ENCODE measurements at regions not wholly inside any gene's neighbourhood (a gene's known extent, or its start where the extent isn't known, plus 50 kb on each side); places are given as distances from the start of the nearest gene placed in this dataset.

DNA sequence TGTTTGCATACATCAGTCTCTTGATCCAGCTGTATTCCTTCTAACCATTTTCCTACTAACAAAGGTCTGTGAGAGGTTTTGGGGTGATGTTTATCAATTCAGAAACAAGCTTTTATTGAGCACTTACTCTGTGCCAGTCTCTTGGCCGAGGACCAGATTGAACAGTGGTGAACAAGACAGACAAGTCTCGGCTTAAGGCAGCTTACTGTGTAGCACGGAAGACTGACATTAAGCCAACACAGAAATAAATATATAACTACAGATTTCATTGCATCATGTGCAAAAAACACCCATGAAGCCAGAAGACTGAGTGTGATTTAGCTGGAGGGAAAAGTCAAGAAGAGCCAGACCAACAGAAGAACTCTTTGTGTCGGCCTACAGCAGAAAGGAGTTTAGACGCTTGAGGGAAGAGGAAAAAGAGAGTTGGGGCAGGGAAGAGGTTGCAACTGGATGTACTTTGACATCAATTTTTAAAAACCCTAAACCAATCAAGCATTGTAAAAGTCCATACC, 549.6 kb upstream of the CITED2 start:
- Histone ChIP-seq H3K4me1 (ENCODE audit: control insufficient read depth in 1 of 2, insufficient read depth in 2 of 2, low read length in 2 of 2) (no peaks in the 10 kb centered on the region), H3K27me3 (ENCODE audit: low read depth, low read length) (no peaks in the 10 kb centered on the region), H3K27ac (ENCODE audit: low read length) (no peak overlapping the region), H3K4me3 (ENCODE audit: low read depth in 1 of 2, low read length in 2 of 2) (no peak overlapping the region), H3K9me3 (ENCODE audit: control insufficient read depth in 1 of 2, low read length in 2 of 2) (no peaks in the 10 kb centered on the region), H3K36me3 (ENCODE audit: control insufficient read depth in 1 of 2, insufficient read depth in 2 of 2, low read length in 2 of 2) (no peaks in the 10 kb centered on the region)

DNA sequence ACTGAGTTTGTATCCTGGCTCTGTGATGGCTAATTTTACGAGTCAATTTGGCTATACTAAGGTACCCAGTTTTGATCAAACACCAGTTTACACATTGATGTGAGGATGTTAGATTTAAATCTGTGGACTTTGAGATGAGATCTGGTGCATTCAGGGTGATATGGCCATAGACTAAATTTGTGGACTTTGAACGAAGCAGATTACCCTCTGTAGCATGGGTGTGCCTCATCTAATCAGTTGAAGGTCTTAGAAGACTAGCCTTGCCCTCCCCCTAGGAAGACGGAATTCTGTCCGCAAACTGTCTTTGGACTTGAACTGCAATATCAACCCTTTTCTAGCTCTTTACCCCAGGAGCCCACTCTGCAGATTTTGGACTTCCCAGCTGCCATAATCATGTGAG, 547.8 kb upstream of the CITED2 start:
- Histone ChIP-seq H3K4me3 (ENCODE audit: low read depth in 1 of 2, low read length in 2 of 2) (no peak overlapping the region), H3K27me3 (ENCODE audit: low read depth, low read length) (no peaks in the 10 kb centered on the region), H3K4me1 (ENCODE audit: control insufficient read depth in 1 of 2, insufficient read depth in 2 of 2, low read length in 2 of 2) (no peaks in the 10 kb centered on the region), H3K36me3 (ENCODE audit: control insufficient read depth in 1 of 2, insufficient read depth in 2 of 2, low read length in 2 of 2) (no peaks in the 10 kb centered on the region), H3K27ac (ENCODE audit: low read length) (no peak overlapping the region), H3K9me3 (ENCODE audit: control insufficient read depth in 1 of 2, low read length in 2 of 2) (no peaks in the 10 kb centered on the region)

DNA sequence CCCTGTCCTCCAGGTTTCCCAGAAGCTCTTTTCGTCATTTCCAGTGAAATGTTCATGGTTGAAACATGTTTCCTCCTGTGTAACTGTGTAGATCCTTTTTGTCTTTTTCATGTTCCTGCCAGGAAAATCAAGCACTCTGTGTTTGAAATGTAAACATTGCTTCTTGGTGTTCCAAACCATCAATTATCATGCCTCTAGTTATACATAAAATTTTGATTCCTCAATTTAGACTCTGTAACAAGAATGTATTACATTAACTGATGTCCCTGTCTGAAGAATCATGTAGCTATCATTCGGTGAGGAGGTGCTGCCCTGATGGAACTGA, 546.3 kb upstream of the CITED2 start:
- Histone ChIP-seq H3K4me3 (ENCODE audit: low read depth in 1 of 2, low read length in 2 of 2) (no peak overlapping the region), H3K36me3 (ENCODE audit: control insufficient read depth in 1 of 2, insufficient read depth in 2 of 2, low read length in 2 of 2) (no peaks in the 10 kb centered on the region), H3K27me3 (ENCODE audit: low read depth, low read length) (no peaks in the 10 kb centered on the region), H3K27ac (ENCODE audit: low read length) (no peak overlapping the region), H3K9me3 (ENCODE audit: control insufficient read depth in 1 of 2, low read length in 2 of 2) (no peaks in the 10 kb centered on the region), H3K4me1 (ENCODE audit: control insufficient read depth in 1 of 2, insufficient read depth in 2 of 2, low read length in 2 of 2) (no peaks in the 10 kb centered on the region)

DNA sequence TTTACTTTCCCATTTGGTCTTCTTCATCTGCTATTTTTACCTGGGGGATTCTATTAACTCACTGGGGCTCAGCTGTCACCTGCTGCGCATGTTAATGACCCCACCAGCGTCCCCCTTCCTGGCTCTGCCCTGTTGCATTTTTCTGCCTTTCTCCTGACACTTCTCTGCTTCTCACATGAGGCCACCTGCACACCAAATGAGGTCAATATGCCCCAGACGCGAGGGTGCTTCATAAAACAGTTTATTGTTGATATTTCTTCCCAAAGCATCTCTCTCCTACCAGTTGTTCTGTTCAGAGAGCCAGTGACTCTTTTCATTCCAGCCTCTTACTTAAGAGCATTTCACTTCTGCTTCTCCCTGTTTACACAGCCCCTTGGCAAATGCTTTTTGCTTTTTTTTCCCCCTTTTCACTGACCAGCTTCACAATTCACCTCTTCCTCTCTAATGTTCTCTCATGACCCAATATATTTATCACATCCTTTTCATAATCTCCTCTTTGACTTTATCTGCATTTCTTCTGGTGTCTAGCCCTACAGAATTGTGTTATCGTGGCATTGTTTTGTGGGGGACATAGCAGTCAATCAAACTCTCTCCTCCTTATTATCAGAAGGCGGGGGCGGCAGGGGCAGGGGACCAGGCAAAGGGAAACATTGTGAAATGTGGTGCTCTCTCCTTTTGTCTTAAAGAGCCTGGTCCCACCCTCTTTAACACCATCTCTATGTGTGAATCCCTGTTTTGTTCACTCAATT, 545.8 kb upstream of the CITED2 start:
- Histone ChIP-seq H3K4me3 (ENCODE audit: low read depth in 1 of 2, low read length in 2 of 2) (no peak overlapping the region), H3K27ac (ENCODE audit: low read length) (no peak overlapping the region), H3K4me1 (ENCODE audit: control insufficient read depth in 1 of 2, insufficient read depth in 2 of 2, low read length in 2 of 2) (no peaks in the 10 kb centered on the region)

DNA sequence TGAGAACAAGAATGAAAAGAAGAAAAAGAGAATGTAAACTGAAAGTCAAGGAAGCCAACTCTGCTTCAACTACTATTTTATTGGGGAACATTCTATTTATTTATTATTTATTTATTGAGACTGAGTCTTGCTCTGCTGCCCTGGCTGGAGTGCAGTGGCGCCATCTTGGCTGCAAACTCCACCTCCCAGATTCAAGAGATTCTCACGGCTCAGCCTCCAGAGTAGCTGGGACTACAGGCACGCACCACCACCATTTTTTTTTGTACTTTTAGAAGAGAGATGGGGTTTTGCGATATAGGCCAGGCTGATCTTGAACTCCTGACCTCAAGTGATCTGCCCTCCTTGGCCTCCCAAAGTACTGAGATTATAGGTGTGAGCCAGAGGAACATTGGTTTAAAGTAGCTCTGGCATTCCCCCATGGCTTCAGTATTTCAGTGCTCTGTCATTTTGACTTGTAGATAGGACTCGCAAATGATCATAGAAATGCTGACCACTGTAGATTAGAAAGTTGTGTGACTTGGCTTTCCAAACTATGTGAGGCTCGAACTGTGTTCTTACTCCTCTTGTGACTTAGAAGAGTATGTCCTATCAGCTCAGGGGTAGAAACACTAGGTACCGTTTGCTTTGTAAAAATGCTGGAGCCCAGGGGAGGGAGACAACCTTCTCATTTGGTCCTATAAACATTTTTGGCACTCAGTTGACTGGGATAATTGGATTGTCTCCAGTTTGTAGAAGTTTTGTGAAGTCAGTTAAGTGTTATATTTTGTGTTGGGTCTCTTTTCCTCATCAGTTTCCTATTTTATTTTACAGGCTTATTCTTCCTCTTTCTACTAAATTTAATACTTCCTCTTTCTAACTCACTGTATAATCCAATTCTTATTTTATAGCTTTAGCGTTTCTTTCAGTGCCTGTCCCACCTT, 544.9 kb upstream of the CITED2 start:
- no peaks in the 10 kb centered on the region for H3K4me1 ChIP-seq (ENCODE audit: control insufficient read depth in 1 of 2, insufficient read depth in 2 of 2, low read length in 2 of 2)
- no peak overlapping the region for H3K27ac ChIP-seq (ENCODE audit: low read length)
- H3K9me3 ChIP-seq (ENCODE audit: control insufficient read depth in 1 of 2, low read length in 2 of 2), result no peaks in the 10 kb centered on the region
- H3K4me3 ChIP-seq (ENCODE audit: low read depth in 1 of 2, low read length in 2 of 2), result no peak overlapping the region
- no peaks in the 10 kb centered on the region for H3K27me3 ChIP-seq (ENCODE audit: low read depth, low read length)
- H3K36me3 ChIP-seq (ENCODE audit: control insufficient read depth in 1 of 2, insufficient read depth in 2 of 2, low read length in 2 of 2), result no peaks in the 10 kb centered on the region

More for the DNA sequence above, 545.8 kb upstream of the CITED2 start:
- Histone ChIP-seq H3K27me3 (ENCODE audit: low read depth, low read length) (no peaks in the 10 kb centered on the region), H3K9me3 (ENCODE audit: control insufficient read depth in 1 of 2, low read length in 2 of 2) (no peaks in the 10 kb centered on the region), H3K36me3 (ENCODE audit: control insufficient read depth in 1 of 2, insufficient read depth in 2 of 2, low read length in 2 of 2) (no peaks in the 10 kb centered on the region)

DNA sequence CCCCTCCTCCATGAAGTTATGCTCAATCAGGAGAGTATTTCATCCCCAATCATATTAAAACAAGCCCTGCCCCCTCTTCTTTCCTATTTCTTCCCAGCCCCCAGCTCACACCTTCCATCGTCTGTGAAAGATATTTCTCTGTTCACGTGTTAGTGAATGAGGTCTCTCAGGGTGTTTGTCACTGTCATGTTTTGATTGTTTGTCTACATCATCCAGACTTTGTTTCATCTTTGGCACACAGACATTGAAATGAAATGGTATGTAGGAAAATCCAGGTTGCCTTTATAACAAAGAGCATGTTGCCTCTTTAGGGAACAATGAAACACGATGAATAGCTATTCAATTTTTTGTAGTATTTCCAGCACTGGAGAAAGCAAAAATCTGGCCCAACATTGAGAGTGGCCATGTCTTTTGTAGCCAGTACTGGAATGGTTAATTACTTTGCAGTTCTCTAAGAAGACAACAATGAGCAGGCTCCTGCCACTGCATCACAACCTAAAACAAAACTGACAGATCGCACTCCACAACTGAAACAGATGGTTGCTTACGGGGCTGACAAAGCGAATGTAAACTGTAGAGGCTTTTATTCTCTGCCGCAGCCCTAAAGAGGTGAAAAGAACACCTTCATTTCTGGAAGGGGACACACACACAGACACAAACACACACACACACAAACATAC, 543.6 kb upstream of the CITED2 start:
- Histone ChIP-seq H3K27ac (ENCODE audit: low read length) (no peak overlapping the region), H3K27me3 (ENCODE audit: low read depth, low read length) (no peaks in the 10 kb centered on the region), H3K9me3 (ENCODE audit: control insufficient read depth in 1 of 2, low read length in 2 of 2) (no peaks in the 10 kb centered on the region), H3K4me3 (ENCODE audit: low read depth in 1 of 2, low read length in 2 of 2) (peak overlapping the region in 1 of 2 donors; percentile 32), H3K36me3 (ENCODE audit: control insufficient read depth in 1 of 2, insufficient read depth in 2 of 2, low read length in 2 of 2) (no peaks in the 10 kb centered on the region), H3K4me1 (ENCODE audit: control insufficient read depth in 1 of 2, insufficient read depth in 2 of 2, low read length in 2 of 2) (no peaks in the 10 kb centered on the region)

DNA sequence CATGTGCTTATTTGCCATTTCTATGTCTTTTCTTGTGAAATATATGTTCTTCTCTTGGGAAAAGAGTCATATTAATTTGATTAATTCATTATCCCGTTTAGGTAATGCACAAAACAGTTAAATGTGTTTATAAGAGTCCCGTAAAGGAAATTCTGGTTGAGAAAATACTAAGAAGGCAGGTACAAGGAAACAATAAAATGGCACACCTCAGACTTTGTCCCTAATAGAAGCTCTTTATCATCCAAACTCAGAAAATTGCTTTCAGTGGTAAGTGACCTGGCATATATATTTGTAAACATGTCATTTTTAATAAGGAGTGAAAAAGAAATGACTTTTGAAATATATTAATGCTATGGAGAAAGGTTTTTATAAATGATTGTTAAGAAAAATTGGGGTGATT, 540.5 kb upstream of the CITED2 start:
- H3K9me3 ChIP-seq (ENCODE audit: control insufficient read depth in 1 of 2, low read length in 2 of 2), result no peaks in the 10 kb centered on the region
- H3K27me3 ChIP-seq (ENCODE audit: low read depth, low read length), result no peaks in the 10 kb centered on the region
- no peaks in the 10 kb centered on the region for H3K36me3 ChIP-seq (ENCODE audit: control insufficient read depth in 1 of 2, insufficient read depth in 2 of 2, low read length in 2 of 2)
- H3K27ac ChIP-seq (ENCODE audit: low read length), result no peak overlapping the region
- H3K4me1 ChIP-seq (ENCODE audit: control insufficient read depth in 1 of 2, insufficient read depth in 2 of 2, low read length in 2 of 2), result no peaks in the 10 kb centered on the region
- no peak overlapping the region for H3K4me3 ChIP-seq (ENCODE audit: low read depth in 1 of 2, low read length in 2 of 2)

DNA sequence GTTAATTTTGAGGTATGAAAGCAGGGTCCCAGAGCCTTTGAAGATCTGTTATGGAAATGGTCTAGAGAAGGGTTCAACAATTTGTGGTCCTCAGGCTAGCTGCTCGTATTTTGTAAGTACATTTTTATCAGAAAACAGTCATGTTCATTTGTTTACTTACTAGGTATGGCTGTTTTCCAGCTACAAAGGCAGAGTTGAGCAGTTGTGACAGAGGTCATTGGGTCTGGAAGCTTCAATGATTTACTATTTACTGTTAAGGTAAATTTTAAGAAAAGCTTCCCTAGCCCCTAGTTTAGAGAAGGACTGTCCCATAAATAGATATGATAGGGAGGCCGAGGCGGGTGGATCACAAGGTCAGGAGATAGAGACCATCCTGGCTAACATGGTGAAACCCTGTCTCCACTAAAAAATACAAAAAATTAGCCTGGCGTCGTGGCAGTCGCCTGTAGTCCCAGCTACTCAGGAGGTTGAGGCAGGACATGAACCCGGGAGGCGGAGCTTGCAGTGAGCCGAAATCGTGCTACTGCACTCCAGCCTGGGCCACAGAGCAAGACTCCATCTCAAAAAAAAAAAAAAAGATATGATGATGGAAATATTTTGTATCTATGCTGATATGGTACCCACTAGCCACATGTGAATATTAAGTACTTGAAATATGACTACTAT, 538.4 kb upstream of the CITED2 start:
- Histone ChIP-seq H3K4me3 (ENCODE audit: low read depth in 1 of 2, low read length in 2 of 2) (no peak overlapping the region), H3K36me3 (ENCODE audit: control insufficient read depth in 1 of 2, insufficient read depth in 2 of 2, low read length in 2 of 2) (no peaks in the 10 kb centered on the region), H3K4me1 (ENCODE audit: control insufficient read depth in 1 of 2, insufficient read depth in 2 of 2, low read length in 2 of 2) (no peaks in the 10 kb centered on the region), H3K9me3 (ENCODE audit: control insufficient read depth in 1 of 2, low read length in 2 of 2) (no peaks in the 10 kb centered on the region), H3K27ac (ENCODE audit: low read length) (no peak overlapping the region), H3K27me3 (ENCODE audit: low read depth, low read length) (no peaks in the 10 kb centered on the region)

DNA sequence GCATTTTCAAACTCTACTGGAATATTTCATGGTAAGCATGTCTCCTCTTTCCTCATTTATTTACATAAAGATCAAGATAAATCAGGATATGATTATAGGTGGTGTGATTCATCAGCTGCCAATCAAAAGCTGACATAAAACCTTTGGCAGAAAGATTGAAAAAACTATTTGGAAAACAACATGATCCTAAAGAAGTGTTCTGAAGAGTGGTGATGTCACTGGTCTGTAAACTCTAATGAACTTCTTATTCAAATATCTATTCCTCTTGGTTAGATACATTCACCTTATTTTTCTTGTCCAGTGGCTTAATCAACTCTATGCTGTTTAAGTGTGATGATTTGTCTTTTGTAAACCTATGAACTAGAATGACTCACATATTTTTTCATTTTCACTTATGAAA, 535.5 kb upstream of the CITED2 start:
- H3K4me1 ChIP-seq (ENCODE audit: control insufficient read depth in 1 of 2, insufficient read depth in 2 of 2, low read length in 2 of 2), result peaks cover 0 to 7% of the 10 kb centered on the region in 2 donors
- H3K27me3 ChIP-seq (ENCODE audit: low read depth, low read length), result no peaks in the 10 kb centered on the region
- no peak overlapping the region for H3K4me3 ChIP-seq (ENCODE audit: low read depth in 1 of 2, low read length in 2 of 2)
- no peaks in the 10 kb centered on the region for H3K36me3 ChIP-seq (ENCODE audit: control insufficient read depth in 1 of 2, insufficient read depth in 2 of 2, low read length in 2 of 2)
- H3K9me3 ChIP-seq (ENCODE audit: control insufficient read depth in 1 of 2, low read length in 2 of 2), result no peaks in the 10 kb centered on the region
- no peak overlapping the region for H3K27ac ChIP-seq (ENCODE audit: low read length)

DNA sequence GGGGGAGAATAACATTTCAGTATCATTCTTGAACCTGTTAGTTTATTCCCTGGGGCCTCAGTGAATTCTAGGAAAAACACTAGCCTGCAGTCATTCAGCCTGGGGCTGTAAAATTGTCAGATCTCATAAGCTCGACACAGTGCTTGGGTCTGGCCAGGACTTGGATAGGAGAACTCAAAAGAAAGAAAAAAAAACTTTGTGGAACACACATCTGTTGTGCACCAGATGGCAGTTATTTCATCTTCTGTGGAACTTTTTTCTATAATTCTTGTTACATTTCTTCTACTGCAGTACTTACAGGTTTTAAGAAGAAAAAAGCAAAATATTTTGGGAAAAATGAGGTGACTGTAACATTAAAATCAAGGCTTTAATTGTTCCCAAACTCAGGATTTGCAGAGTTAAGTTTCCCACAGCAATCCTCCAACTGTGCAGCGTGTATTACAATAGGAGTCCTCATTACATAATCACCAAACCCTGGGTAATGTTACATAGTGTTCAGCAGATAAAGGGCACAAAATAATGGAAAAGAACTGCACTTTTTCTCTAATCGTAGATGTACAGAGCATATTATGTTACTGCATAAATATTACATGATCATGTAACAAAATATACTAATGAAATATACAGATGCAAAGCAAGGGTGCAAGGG, 531.1 kb upstream of the CITED2 start:
- no peaks in the 10 kb centered on the region for H3K36me3 ChIP-seq (ENCODE audit: control insufficient read depth in 1 of 2, insufficient read depth in 2 of 2, low read length in 2 of 2)
- H3K9me3 ChIP-seq (ENCODE audit: control insufficient read depth in 1 of 2, low read length in 2 of 2), result no peaks in the 10 kb centered on the region
- no peaks in the 10 kb centered on the region for H3K27me3 ChIP-seq (ENCODE audit: low read depth, low read length)
- no peak overlapping the region for H3K4me3 ChIP-seq (ENCODE audit: low read depth in 1 of 2, low read length in 2 of 2)
- peaks cover 0 to 12% of the 10 kb centered on the region in 2 donors for H3K4me1 ChIP-seq (ENCODE audit: control insufficient read depth in 1 of 2, insufficient read depth in 2 of 2, low read length in 2 of 2)
- no peak overlapping the region for H3K27ac ChIP-seq (ENCODE audit: low read length)
